GM12878 (cell line): ENCODE measurements at regions not wholly inside any gene's neighbourhood (a gene's known extent, or its start where the extent isn't known, plus 50 kb on each side); places are given as distances from the start of the nearest gene placed in this dataset.

Experiments used
- ATAC-seq: fragments of 200-7000 bp; cut with Tn5 transposase; 3 replicates; pipeline ENCODE4 v1.9.1; 2020; ENCODE audit warnings: mild to moderate bottlenecking, moderate library complexity
- BruUV-seq: library from RNA; stranded (reverse); fragments of 400-500 nt; replicated peaks from 2 replicates; lab custom pipeline; 2021; lab: Mats Ljungman, UMichigan
- CTCF ChIA-PET: fragments of 300-600 bp; sonication (Branson Sonifier 250); formaldehyde crosslinking; extraction: SDS; loops from one replicate; lab custom pipeline; 2021; ENCODE audit warnings: inconsistent platforms; lab: Yijun Ruan, JAX
- POLR2A ChIA-PET: fragments of 350-600 bp; formaldehyde crosslinking; extraction: SDS; loops from one replicate; lab custom pipeline; 2021; ENCODE audit warnings: inconsistent platforms; lab: Charles Lee
- RAD21 ChIA-PET: fragments of 300-600 bp; sonication (Branson Sonifier 250); formaldehyde crosslinking; loops from one replicate; lab custom pipeline; 2023; ENCODE audit warnings: antibody characterized with exemption; ENCODE audit not compliant: unreplicated experiment; lab: Charles Lee
- SMC1A ChIA-PET: fragments of 300-600 bp; sonication (Branson Sonifier 250); formaldehyde crosslinking; loops from one replicate; lab custom pipeline; 2023; ENCODE audit not compliant: unreplicated experiment, uncharacterized antibody; lab: Charles Lee
- DNase-seq: peaks from one replicate; pipeline ENCODE4 v3.0.0-alpha.2; 2011; ENCODE audit warnings: low read depth, low spot score
- FAIRE-seq: peaks from 3 replicates; lab custom pipeline; 2011; peaks lifted over from hg19 to GRCh38; lab: Jason Lieb, UNC
- H2AFZ ChIP-seq: 2 replicates; pipeline ENCODE4 v1.6.0; 2011; ENCODE audit warnings: low read depth, low read length, control low read depth; ENCODE audit not compliant: control insufficient read depth
- H3K27ac ChIP-seq: 2 replicates; pipeline ENCODE4 v1.5.1; 2011; ENCODE audit warnings: control low read depth; ENCODE audit not compliant: control insufficient read depth, insufficient read depth
- H3K27me3 ChIP-seq, 2 experiments: replicated peaks in 1 of 2; 2 replicates each; pipeline versions ENCODE4 v1.6.0 to v1.6.1; 2011; ENCODE audit warnings: low read length in 1 of 2; ENCODE audit not compliant: control insufficient read depth in 2 of 2, insufficient read depth in 2 of 2
- H3K36me3 ChIP-seq, 2 experiments: 2 replicates each; pipeline ENCODE4 v1.5.1; 2011; ENCODE audit warnings: low read length in 1 of 2; ENCODE audit not compliant: control insufficient read depth in 2 of 2, insufficient read depth in 2 of 2
- H3K4me1 ChIP-seq: 2 replicates; pipeline ENCODE4 v1.6.1; 2011; ENCODE audit warnings: mild to moderate bottlenecking, low read length, moderate library complexity, mixed read lengths; ENCODE audit not compliant: control insufficient read depth, insufficient read depth
- H3K4me2 ChIP-seq: 2 replicates; pipeline ENCODE4 v1.6.0; 2011; ENCODE audit warnings: control low read depth; ENCODE audit not compliant: control insufficient read depth, insufficient read depth
- H3K4me3 ChIP-seq: fragments of 200-600 bp; sonication (generic); 2 replicates; pipeline ENCODE4 v1.5.1; 2016
- H3K79me2 ChIP-seq: 2 replicates; pipeline ENCODE4 v1.6.0; 2011; ENCODE audit warnings: low read length; ENCODE audit not compliant: control insufficient read depth, insufficient read depth
- H3K9ac ChIP-seq: 2 replicates; pipeline ENCODE4 v1.8.0; 2011; ENCODE audit warnings: low read length, control low read depth, mixed read lengths; ENCODE audit not compliant: control insufficient read depth, insufficient read depth
- H3K9me3 ChIP-seq: replicated peaks from 3 replicates; pipeline ENCODE4 v1.5.1; 2011; ENCODE audit warnings: mild to moderate bottlenecking, low read length; ENCODE audit not compliant: control insufficient read depth, insufficient read depth
- H4K20me1 ChIP-seq: 2 replicates; pipeline ENCODE4 v1.6.0; 2011; ENCODE audit not compliant: control insufficient read depth, insufficient read depth
- FOXK2 ChIP-seq: fragments of 450-650 bp; IDR thresholded peaks from 2 replicates; pipeline ENCODE4 v1.6.1; 2017; ENCODE audit warnings: mild to moderate bottlenecking, moderate library complexity
- HSF1 ChIP-seq: fragments of 150-350 bp; IDR thresholded peaks from 2 replicates; pipeline ENCODE4 v1.6.1; 2014; ENCODE audit warnings: mild to moderate bottlenecking, low read depth, low read length
- NBN ChIP-seq: fragments of 450-650 bp; IDR thresholded peaks from 2 replicates; pipeline ENCODE4 v1.6.1; 2016
- SUZ12 ChIP-seq: fragments of 200-600 bp; sonication (generic); IDR thresholded peaks from one replicate; pipeline ENCODE4 v1.6.1; 2018; ENCODE audit warnings: antibody characterized with exemption, mild to moderate bottlenecking; ENCODE audit not compliant: unreplicated experiment
- YBX1 ChIP-seq: fragments of 450-650 bp; IDR thresholded peaks from 2 replicates; pipeline ENCODE4 v1.6.1; 2016; ENCODE audit warnings: antibody characterized with exemption
- ZNF217 ChIP-seq: fragments of 450-650 bp; IDR thresholded peaks from 2 replicates; pipeline ENCODE4 v1.6.1; 2017; ENCODE audit warnings: antibody characterized with exemption, mild to moderate bottlenecking
- WGBS: methylation state at CpG from one replicate; pipeline ENCODE4 v1.1.6; 2016; ENCODE audit warnings: low lambda C conversion rate; ENCODE audit not compliant: insufficient replicate concordance, insufficient coverage; ENCODE audit errors: missing lambda C conversion rate; 5-methylcytosine and 5-hydroxymethylcytosine counted together
- in situ Hi-C: fragments of 300-500 bp; cut with MboI; formaldehyde crosslinking; loops from 9 replicates; pipeline ENCODE4 v1.14.3; 2018; ENCODE audit warnings: mixed read lengths
- intact Hi-C: fragments of 100-400 bp; cut with micrococcal nuclease; formaldehyde crosslinking; loops from one replicate; pipeline ENCODE4 v1.14.2; 2022; ENCODE audit not compliant: unreplicated experiment

GRCh38 chr2:79292239-79292957 is 132.8 kb upstream of the REG3A start (continued):
- TF ChIP-seq NBN: no peak

GRCh38 chr2:79275863-79276262 is 116.3 kb upstream of the REG3A start:
- FAIRE-seq: no peak
- no peaks in the 10 kb centered on the region for H3K36me3 ChIP-seq
- 87% methylated on average over 3 of the region's 3 CpGs for WGBS
- H3K9me3 ChIP-seq: no peaks in the 10 kb centered on the region
- ChIA-PET SMC1A (no interaction called here), RAD21 (no interaction called here), POLR2A (no interaction called here), CTCF (no interaction called here)
- TF ChIP-seq FOXK2 (no peak), ZNF217 (no peak), HSF1 (no peak), YBX1 (no peak), SUZ12 (no peak)
- intact Hi-C loops (no loop called here), in situ Hi-C loops (no loop called here)
- no TSS peak for BruUV-seq
- H3K4me2 ChIP-seq: no peak overlapping the region
- no peak overlapping the region for H3K4me3 ChIP-seq
- H2AFZ ChIP-seq: no peak overlapping the region
- H3K9ac ChIP-seq: no peak overlapping the region
- H3K4me1 ChIP-seq: no peaks in the 10 kb centered on the region
- DNase-seq: no peak
- no peak for ATAC-seq
- no peaks in the 10 kb centered on the region for H3K79me2 ChIP-seq
- H4K20me1 ChIP-seq: no peaks in the 10 kb centered on the region
- no peaks in the 10 kb centered on the region for H3K27me3 ChIP-seq
- no peak overlapping the region for H3K27ac ChIP-seq
